CD4-positive, alpha-beta T cell treated with Interleukin-17A for 4 hours (primary cell): ENCODE measurements at regions not wholly inside any gene's neighbourhood (a gene's known extent, or its start where the extent isn't known, plus 50 kb on each side); places are given as distances from the start of the nearest gene placed in this dataset.

Experiments
- DNase-seq: peaks from one replicate; pipeline ENCODE4 v3.0.0-alpha.2; 2020; ENCODE audit warnings: mixed read lengths

- no peak for DNase-seq
Measured at GRCh38 chr20:52540509-52540908, 348.9 kb upstream of the ZFP64 start.

- no peak for DNase-seq
Measured at GRCh38 chr20:52539891-52540290, 348.3 kb upstream of the ZFP64 start.

- no peak for DNase-seq
Measured at GRCh38 chr20:52536841-52537400, 345.3 kb upstream of the ZFP64 start.

GRCh38 chr20:52536040-52536439 lies 344.5 kb upstream of the ZFP64 start:
- no peak for DNase-seq

GRCh38 chr20:52534616-52535015 lies 343.0 kb upstream of the ZFP64 start:
- DNase-seq: no peak

GRCh38 chr20:52533401-52533800 lies 341.8 kb upstream of the ZFP64 start:
- no peak for DNase-seq

- DNase-seq: no peak
Measured at GRCh38 chr20:52532674-52533073, 341.1 kb upstream of the ZFP64 start.

- DNase-seq: no peak
Measured at GRCh38 chr20:52530571-52530970, 339.0 kb upstream of the ZFP64 start.

- DNase-seq: no peak
Measured at GRCh38 chr20:52529826-52530225, 338.2 kb upstream of the ZFP64 start.

- no peak for DNase-seq
Measured at GRCh38 chr20:52524861-52525260, 333.3 kb upstream of the ZFP64 start.

- no peak for DNase-seq
Measured at GRCh38 chr20:52518735-52519134, 327.2 kb upstream of the ZFP64 start.

GRCh38 chr20:52515877-52516276 lies 324.3 kb upstream of the ZFP64 start:
- DNase-seq: no peak

GRCh38 chr20:52500157-52500556 lies 308.6 kb upstream of the ZFP64 start:
- DNase-seq: no peak

GRCh38 chr20:52497731-52498130 lies 306.2 kb upstream of the ZFP64 start:
- no peak for DNase-seq

GRCh38 chr20:52496191-52496590 lies 304.6 kb upstream of the ZFP64 start:
- DNase-seq: no peak

GRCh38 chr20:52494244-52494643 lies 302.7 kb upstream of the ZFP64 start:
- DNase-seq: peak; percentile 69

GRCh38 chr20:52493171-52493721 lies 301.7 kb upstream of the ZFP64 start:
- peak; percentile 19 for DNase-seq

- DNase-seq: no peak
Measured at GRCh38 chr20:52490711-52491430, 299.3 kb upstream of the ZFP64 start.

- no peak for DNase-seq
Measured at GRCh38 chr20:52484438-52484837, 292.9 kb upstream of the ZFP64 start.

- DNase-seq: no peak
Measured at GRCh38 chr20:52483382-52483781, 291.8 kb upstream of the ZFP64 start.

- no peak for DNase-seq
Measured at GRCh38 chr20:52482044-52482443, 290.5 kb upstream of the ZFP64 start.

- DNase-seq: no peak
Measured at GRCh38 chr20:52481443-52481842, 289.9 kb upstream of the ZFP64 start.

GRCh38 chr20:52476074-52476750 lies 284.6 kb upstream of the ZFP64 start:
- DNase-seq: no peak

- no peak for DNase-seq
Measured at GRCh38 chr20:52473186-52473585, 281.6 kb upstream of the ZFP64 start.
